Natural killer cell (primary cell): ENCODE measurements at regions not wholly inside any gene's neighbourhood (a gene's known extent, or its start where the extent isn't known, plus 50 kb on each side); places are given as distances from the start of the nearest gene placed in this dataset.

ENCODE experiments used
- ATAC-seq, 3 donors: fragments of 150-1000 bp in 2 of 3; fragments of 200-7000 bp in 1 of 3; cut with Tn5 transposase; 1 replicate in 1 of 3; 2 replicates in 2 of 3; pipeline ENCODE4 v1.10.0; 2021; ENCODE audit warnings: mild to moderate bottlenecking in 2 of 3, moderate library complexity in 2 of 3
- DNase-seq, 2 donors: peaks; one replicate each; pipeline versions ENCODE4 v3.0.0 to v3.0.0-alpha.2; 2013 to 2021; ENCODE audit warnings: mixed read lengths in 1 of 2
- H3K27ac ChIP-seq: one replicate; pipeline ENCODE4 v1.5.1; 2013; ENCODE audit warnings: mild to moderate bottlenecking, low read length
- H3K27me3 ChIP-seq: one replicate; pipeline ENCODE4 v1.6.1; 2013; ENCODE audit warnings: low read length; ENCODE audit not compliant: control insufficient read depth, insufficient read depth
- H3K36me3 ChIP-seq: one replicate; pipeline ENCODE4 v1.6.1; 2013; ENCODE audit warnings: low read length; ENCODE audit not compliant: control insufficient read depth, insufficient read depth
- H3K4me1 ChIP-seq: one replicate; pipeline ENCODE4 v1.6.1; 2013; ENCODE audit warnings: low read length; ENCODE audit not compliant: control insufficient read depth, insufficient read depth
- H3K4me3 ChIP-seq: one replicate; pipeline ENCODE4 v1.5.1; 2013; ENCODE audit warnings: low read length
- H3K9me3 ChIP-seq: one replicate; pipeline ENCODE4 v1.6.1; 2013; ENCODE audit warnings: low read length; ENCODE audit not compliant: control insufficient read depth, insufficient read depth
- H3K27ac Mint-ChIP-seq, 2 donors: one replicate each; pipeline ENCODE4 v1.8.0; 2022; ENCODE audit warnings: mild to moderate bottlenecking in 2 of 2, mixed read lengths in 2 of 2, moderate library complexity in 1 of 2
- H3K27me3 Mint-ChIP-seq, 2 donors: one replicate each; pipeline ENCODE4 v1.8.0; 2022; ENCODE audit warnings: low read depth in 2 of 2, mixed read lengths in 2 of 2
- H3K36me3 Mint-ChIP-seq: one replicate; pipeline ENCODE4 v1.8.0; 2022; ENCODE audit warnings: mixed read lengths
- H3K4me1 Mint-ChIP-seq, 2 donors: one replicate each; pipeline ENCODE4 v1.8.0; 2022; ENCODE audit warnings: mixed read lengths in 2 of 2
- H3K4me3 Mint-ChIP-seq: one replicate; pipeline ENCODE4 v1.8.0; 2022; ENCODE audit warnings: mild to moderate bottlenecking, moderate library complexity, mixed read lengths
- H3K9me3 Mint-ChIP-seq, 2 donors: one replicate each; pipeline ENCODE4 v1.8.0; 2022; ENCODE audit warnings: mixed read lengths in 2 of 2
- CTCF ChIP-seq: fragments of 200-600 bp; IDR thresholded peaks from one replicate; pipeline ENCODE4 v1.8.0; 2022; ENCODE audit warnings: antibody characterized with exemption
- WGBS: methylation state at CpG from one replicate; pipeline ENCODE4 v1.1.7; 2013; ENCODE audit warnings: missing lambda C conversion rate; ENCODE audit not compliant: insufficient coverage; 5-methylcytosine and 5-hydroxymethylcytosine counted together
- intact Hi-C: fragments of 100-400 bp; cut with micrococcal nuclease; formaldehyde crosslinking; loops from one replicate; pipeline ENCODE4 v1.14.2; 2022

GRCh38 chr4:96343836-96344235 is 503.9 kb downstream of the PDHA2 start:
- Histone ChIP-seq H3K4me3 (no peak overlapping the region), H3K36me3 (no peaks in the 10 kb centered on the region), H3K27me3 (no peaks in the 10 kb centered on the region), H3K9me3 (no peaks in the 10 kb centered on the region), H3K4me1 (no peaks in the 10 kb centered on the region), H3K27ac (no peak overlapping the region)
- ATAC-seq, result no peak
- Mint-ChIP-seq H3K27me3 (no peaks in the 10 kb centered on the region), H3K4me3 (no peak overlapping the region), H3K27ac (no peak overlapping the region), H3K36me3 (no peaks in the 10 kb centered on the region), H3K9me3 (peaks cover 2 to 7% of the 10 kb centered on the region in 2 donors), H3K4me1 (no peaks in the 10 kb centered on the region)
- no peak for DNase-seq
- no peak for TF ChIP-seq CTCF
- intact Hi-C loops, result no loop called here

- DNase-seq (no peak), ATAC-seq (no peak)
- no peak overlapping the region for H3K4me3 Mint-ChIP-seq
- Histone ChIP-seq H3K9me3 (no peaks in the 10 kb centered on the region), H3K27me3 (no peaks in the 10 kb centered on the region), H3K27ac (no peak overlapping the region), H3K36me3 (no peaks in the 10 kb centered on the region), H3K4me1 (no peaks in the 10 kb centered on the region), H3K4me3 (no peak overlapping the region)
- no peaks in the 10 kb centered on the region for H3K4me1 Mint-ChIP-seq
- H3K27ac Mint-ChIP-seq, result no peak overlapping the region
- H3K36me3 Mint-ChIP-seq, result no peaks in the 10 kb centered on the region
- 66% methylated on average over 2 of the region's 2 CpGs for WGBS
- TF ChIP-seq CTCF, result no peak
- intact Hi-C loops, result no loop called here
- H3K9me3 Mint-ChIP-seq, result peaks cover 0 to 4% of the 10 kb centered on the region in 2 donors
- no peaks in the 10 kb centered on the region for H3K27me3 Mint-ChIP-seq
These were observed 507.7 kb downstream of the PDHA2 start for GRCh38 chr4:96347582-96347981.

- H3K4me1 ChIP-seq, result no peaks in the 10 kb centered on the region
- DNase-seq (peak in 1 of 2 donors; percentile 4), ATAC-seq (peak in 1 of 3 donors; percentile 32)
- H3K4me3 Mint-ChIP-seq, result no peak overlapping the region
- peaks cover 14 to 15% of the 10 kb centered on the region in 2 donors for H3K4me1 Mint-ChIP-seq
- no peak overlapping the region for H3K4me3 ChIP-seq
- no peak overlapping the region for H3K27ac ChIP-seq
- H3K9me3 ChIP-seq, result no peaks in the 10 kb centered on the region
- H3K36me3 ChIP-seq, result no peaks in the 10 kb centered on the region
- H3K27me3 ChIP-seq, result no peaks in the 10 kb centered on the region
- H3K36me3 Mint-ChIP-seq, result no peaks in the 10 kb centered on the region
- H3K27me3 Mint-ChIP-seq, result no peaks in the 10 kb centered on the region
- no CpG with 5 or more reads among the region's 3 CpGs for WGBS
- TF ChIP-seq CTCF, result peak; percentile 30
- intact Hi-C loops, result loop anchor here (2.0 kb wide), 1 partner anchor 1185 kb away; no protein-coding TSS in a partner anchor
- H3K27ac Mint-ChIP-seq, result no peak overlapping the region
- H3K9me3 Mint-ChIP-seq, result peaks cover 0 to 2% of the 10 kb centered on the region in 2 donors
These were observed 512.2 kb downstream of the PDHA2 start for GRCh38 chr4:96352051-96352517.

- no peaks in the 10 kb centered on the region for H3K27me3 ChIP-seq
- no peak overlapping the region for H3K4me3 ChIP-seq
- H3K4me3 Mint-ChIP-seq, result no peak overlapping the region
- 3% methylated on average over 2 of the region's 2 CpGs for WGBS
- H3K4me1 Mint-ChIP-seq, result peaks cover 14 to 15% of the 10 kb centered on the region in 2 donors
- H3K27ac Mint-ChIP-seq, result no peak overlapping the region
- intact Hi-C loops, result no loop called here
- H3K36me3 ChIP-seq, result no peaks in the 10 kb centered on the region
- H3K9me3 Mint-ChIP-seq, result no peaks in the 10 kb centered on the region
- H3K27me3 Mint-ChIP-seq, result no peaks in the 10 kb centered on the region
- no peaks in the 10 kb centered on the region for H3K9me3 ChIP-seq
- no peak overlapping the region for H3K27ac ChIP-seq
- ATAC-seq (no peak), DNase-seq (no peak)
- no peaks in the 10 kb centered on the region for H3K36me3 Mint-ChIP-seq
- TF ChIP-seq CTCF, result no peak
- H3K4me1 ChIP-seq, result no peaks in the 10 kb centered on the region
These were observed 514.3 kb downstream of the PDHA2 start for GRCh38 chr4:96354036-96354712.
